Activated effector memory CD4-positive, alpha-beta T cell treated with anti-CD3 and anti-CD28 coated beads, Interleukin-2, amount 50 U/mL, for 16 hours (primary cell): ENCODE measurements at regions not wholly inside any gene's neighbourhood (a gene's known extent, or its start where the extent isn't known, plus 50 kb on each side); places are given as distances from the start of the nearest gene placed in this dataset.
"Not testable (repeated sequence)": the region's sequence is repeated elsewhere in the genome, so short reads cannot be mapped to it uniquely, and the experiment has no call there.

Experiments used
- DNase-seq: peaks from one replicate; pipeline ENCODE4 v3.0.0-alpha.2; 2020

DNA sequence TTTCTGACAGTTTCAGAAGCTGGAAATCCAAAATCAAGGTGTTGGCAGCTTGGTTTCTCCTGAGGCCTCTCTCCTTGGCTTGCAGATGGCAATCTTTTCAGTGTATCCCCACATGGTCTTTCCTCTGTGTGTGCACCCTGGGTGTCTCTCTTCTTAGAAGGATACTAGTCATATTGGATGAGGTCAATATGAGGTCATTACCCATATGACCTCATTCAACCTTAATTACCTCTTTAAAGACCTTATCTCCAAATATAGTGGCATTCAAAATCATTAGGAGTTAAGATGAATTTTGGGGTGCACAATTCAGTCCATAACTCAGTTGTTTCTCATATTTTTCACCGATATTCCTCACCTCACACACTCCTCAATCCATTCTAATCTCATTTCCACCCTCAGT lies 92.4 kb upstream of the TGM3 start:
- no peak for DNase-seq

DNA sequence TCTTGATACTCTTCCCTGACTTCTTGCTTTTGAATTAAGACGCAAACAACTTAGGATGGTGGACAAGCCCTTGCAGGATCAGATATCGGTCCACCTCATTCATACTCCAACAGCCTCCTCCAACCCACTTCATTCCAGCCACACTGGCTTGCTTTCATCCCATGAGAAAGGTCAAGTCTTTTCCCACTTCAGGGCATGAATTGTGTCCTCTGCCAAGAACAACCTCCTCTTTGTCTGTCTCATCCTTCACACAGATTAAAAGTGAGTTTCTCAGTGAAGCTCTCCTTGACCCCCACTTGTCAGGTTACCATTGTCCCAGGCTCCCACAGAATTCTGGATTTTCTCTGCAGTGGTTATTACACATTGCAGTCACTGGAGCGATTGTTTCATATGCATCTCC lies 91.8 kb upstream of the TGM3 start:
- no peak for DNase-seq

DNA sequence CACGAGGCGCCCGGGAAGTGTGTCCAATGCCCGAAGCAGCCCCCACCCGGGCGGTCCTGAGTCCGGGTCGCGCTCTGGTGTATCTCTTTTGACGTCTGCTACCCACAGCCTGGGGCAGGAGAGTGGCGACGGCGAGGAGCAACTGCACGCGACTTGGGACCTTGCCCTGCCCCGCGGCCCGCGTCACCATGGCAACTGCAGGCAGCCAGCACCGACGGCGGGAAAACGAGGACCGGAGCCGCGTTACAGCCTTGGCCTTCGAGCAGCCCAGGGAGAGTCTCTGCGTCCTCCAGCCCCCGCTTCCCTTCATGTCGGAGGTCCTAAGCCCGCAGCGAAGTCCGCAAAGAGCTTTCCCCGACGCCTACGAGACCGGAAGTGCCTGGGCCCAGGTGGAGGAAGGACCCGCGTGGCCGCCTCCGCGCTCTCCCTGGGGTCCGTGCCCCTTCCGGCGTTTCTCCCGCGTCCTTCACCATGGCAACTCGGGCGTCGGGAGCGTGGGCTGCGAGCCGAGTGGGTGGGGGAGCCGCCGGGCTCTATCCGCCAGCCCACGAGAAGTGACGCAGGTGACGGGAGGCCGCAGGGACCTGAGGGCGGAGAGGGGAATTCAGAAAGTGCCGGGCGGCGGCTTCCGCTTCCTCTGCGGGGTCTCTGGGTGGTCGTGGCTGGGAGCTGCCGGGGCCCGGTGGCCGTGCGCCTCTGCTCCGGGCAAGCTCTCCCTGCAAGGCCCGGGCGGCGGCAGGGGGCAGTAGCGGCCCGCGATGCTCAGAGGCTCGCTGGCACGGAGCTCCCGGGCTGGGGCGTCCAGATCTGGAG lies 88.6 kb upstream of the TGM3 start:
- DNase-seq = peak; percentile 87

DNA sequence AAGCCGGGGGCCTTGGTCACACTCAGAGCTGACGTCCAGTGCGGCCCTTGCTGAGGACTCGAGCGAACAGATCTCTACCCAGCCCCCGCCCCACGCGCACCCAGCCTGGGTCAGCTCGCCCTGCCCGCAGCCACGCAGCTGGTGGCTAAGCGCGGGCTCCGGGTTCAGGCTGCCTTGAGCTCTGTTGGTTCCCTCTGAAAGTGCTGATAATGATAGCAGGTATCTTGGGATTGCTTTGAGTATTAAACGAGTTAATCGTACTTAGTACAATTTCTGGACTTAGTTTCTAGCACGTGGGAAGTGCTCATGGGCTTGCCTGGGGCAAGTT lies 88.1 kb upstream of the TGM3 start:
- no peak for DNase-seq

DNA sequence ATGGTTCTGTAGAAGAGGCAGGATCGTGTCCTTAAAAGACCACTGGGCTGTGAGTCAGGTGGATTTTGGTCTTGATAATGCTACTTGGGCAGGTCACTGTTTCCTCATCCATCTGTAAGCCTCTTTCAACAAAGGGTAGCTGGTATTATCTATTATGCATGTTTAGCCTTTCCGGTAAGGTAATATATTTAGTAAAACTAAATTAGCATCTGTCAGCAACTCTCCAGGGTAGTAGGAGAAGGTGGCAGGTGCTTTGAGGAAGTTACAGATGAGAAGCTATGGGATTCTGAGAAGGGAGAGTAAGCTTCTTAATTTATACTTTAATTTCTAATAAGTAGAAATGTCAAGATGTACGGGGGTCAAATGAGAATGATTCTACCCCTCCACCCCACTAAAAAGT lies 86.9 kb upstream of the TGM3 start:
- DNase-seq = no peak

DNA sequence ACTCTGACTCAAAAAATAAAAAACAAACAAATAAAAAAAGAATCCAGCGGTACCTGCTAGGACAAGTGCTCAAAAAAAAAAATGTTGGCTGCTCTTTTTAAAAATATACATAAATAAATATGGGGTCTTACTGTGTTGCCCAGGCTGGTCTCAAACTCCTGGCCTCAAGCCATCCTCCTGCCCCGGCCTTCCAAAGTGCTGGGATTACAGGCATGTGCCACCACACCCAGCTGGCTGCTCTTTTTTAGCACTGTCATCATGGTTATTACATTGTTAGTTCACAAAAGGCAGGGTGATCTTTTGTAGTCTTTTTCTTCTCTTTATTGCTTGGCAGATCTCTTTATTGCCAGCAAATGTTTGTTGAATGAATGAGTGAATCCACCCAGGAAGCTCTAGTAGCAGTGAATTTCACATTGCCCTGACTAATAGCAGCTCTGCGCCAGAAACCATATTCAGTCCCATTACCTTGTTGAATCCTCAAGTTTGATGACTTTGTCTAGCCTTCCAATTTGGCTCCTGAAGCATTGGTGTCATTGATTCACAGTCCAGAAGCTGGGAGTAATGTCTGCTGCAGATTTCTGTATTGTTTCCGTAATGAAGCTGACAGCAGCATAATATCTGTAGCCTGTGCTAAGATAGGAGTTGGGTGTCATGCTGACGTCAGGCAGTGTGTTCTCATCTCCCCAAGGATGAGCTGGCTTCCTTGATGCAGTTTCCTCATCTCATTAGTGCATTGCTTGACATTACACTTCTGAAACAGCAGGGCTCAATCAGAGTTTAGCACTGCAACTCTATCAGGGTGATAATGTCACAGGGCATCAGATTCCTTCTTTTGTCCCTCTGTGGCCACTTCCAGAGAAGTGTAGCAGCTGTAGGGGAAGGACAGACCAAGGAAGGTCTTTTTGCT lies 84.9 kb upstream of the TGM3 start:
- no peak for DNase-seq

DNA sequence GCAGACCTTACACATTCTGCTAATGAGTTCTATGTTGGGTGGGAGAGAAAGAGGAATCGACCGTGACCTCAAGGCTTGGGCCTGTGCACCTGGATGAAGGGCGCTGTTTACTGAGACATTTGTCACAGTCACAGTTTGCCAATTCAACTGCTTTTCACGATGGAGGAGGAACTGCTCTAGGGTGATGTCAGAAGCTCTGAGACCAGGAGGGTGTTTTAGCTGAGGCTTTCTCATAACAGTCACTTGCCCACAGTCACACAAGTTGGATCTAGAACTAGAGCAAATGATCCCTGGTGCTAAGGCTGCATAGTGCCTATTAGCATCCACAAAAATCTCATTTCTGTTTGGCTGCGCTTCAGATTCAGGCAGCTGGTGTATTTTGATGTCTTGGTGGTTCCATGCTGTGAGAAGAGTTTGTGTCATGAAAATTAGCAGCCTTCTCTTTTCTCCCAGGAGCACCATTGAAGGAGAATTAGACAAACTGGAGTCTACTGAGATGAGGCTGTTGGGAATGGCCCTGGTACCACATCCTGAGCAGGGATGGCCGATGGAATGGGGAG lies 83.3 kb upstream of the TGM3 start:
- no peak for DNase-seq

DNA sequence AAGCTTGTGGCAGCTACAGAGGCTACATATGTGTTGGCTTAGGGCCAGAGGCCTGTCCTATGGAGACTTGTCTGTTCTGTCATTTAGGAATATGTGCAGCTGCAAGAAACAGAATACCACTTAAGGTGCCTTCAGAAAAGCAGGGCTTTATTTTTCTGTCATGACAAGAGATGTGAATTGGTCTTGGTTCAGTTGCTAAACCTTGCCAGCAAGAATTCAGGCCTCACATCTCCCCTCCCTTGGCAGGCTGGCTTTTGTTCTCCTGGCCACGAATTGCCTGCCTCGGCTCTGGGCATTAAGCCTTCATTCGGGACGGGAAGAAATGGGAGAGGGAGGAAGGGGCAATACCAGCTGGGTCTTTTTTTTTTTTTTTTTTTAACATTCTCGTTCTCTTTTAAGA lies 82.4 kb upstream of the TGM3 start:
- no peak for DNase-seq

DNA sequence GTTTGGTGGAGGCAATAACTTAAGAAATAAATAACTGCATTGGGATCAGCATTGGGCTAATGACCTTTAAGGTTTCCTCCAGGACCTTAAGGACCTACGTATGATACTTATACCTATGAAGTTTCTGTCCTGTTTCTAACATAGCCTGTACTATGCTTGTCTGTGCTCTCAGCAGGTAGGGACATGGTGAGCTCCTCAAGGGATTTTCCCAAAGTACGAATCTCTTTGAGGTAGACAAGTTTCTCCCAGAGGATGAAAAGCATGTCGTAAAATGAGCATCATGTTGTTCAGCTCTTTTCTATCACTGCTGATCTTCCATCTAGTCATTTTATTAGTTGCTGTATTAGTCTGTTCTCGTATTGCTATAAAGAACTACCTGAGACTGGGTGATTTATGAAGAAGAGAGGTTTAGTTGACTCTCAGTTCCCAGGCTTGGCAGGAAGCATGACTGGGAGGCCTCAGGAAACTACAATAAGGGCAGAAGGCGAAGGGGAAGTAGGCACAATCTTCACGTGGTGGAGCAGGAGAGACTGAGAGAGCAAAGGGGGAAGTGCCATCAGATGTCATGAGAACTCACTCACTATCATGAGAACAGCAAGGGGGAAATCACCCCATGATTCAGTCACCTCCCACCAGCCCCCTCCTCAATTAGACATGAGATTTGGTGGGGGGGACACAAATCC lies 77.8 kb upstream of the TGM3 start:
- no peak for DNase-seq

DNA sequence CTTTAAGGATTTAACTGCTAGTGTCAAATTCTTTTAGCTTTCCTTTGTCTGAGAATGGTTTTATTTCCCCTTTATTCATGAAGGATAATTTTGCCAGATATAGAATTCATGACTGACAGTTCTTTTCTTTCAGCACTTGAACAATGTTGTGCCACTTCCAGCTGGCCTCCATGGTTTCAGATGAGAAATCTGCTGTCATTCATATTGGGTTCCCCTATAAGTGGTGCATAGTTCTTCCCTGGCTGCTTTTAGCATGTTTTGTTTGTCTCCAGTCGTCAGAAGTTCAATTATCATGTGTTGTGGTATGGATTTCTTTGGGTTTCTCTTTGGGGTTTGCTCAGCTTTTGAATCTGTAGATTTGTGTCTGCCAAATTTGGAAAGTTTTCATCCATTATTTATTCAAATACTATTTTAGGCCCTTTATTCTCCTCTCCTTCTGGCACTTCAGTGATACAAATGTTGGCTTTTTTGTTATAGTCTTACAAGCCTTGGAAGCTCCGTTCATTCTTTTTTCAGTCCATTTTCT lies 76.3 kb upstream of the TGM3 start:
- no peak for DNase-seq

DNA sequence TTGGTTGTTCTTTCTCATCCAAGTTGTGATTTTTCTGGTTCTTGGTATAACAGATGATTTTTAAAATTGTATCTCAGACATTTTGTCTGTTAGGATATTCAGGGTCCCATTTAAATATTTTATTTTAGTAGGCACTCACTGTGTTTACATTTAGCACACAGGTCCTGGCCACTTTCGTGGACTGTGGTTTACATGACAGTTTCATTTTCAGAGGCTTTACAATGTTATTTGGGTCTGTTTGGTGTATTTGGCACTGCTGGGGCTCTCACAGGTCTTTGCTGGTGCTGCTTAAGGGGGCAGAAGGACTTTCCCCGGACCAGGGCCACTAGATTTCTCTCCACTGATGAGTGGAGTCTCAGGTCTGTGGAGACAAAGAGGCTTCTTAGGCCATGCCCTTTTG lies 75.5 kb upstream of the TGM3 start:
- DNase-seq = no peak

DNA sequence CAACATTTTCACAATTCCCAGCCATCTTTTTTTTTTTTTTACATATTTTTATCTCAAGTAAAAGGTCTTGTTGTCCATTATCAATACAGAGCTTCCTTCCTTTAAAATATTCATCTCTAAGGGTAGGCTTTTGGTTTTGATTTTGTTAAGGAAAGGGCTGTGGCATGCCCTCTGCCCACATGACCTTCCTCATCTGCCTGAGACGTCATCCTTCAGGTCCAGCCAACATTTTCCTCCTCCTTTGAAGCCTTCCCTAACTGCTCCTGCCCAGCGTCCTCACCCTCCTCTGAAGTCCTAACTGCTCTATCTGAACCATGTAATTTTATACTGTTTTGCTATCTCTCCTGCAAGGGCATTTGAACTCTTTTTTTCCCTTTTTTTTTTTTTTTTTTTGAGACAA lies 73.9 kb upstream of the TGM3 start:
- no peak for DNase-seq

DNA sequence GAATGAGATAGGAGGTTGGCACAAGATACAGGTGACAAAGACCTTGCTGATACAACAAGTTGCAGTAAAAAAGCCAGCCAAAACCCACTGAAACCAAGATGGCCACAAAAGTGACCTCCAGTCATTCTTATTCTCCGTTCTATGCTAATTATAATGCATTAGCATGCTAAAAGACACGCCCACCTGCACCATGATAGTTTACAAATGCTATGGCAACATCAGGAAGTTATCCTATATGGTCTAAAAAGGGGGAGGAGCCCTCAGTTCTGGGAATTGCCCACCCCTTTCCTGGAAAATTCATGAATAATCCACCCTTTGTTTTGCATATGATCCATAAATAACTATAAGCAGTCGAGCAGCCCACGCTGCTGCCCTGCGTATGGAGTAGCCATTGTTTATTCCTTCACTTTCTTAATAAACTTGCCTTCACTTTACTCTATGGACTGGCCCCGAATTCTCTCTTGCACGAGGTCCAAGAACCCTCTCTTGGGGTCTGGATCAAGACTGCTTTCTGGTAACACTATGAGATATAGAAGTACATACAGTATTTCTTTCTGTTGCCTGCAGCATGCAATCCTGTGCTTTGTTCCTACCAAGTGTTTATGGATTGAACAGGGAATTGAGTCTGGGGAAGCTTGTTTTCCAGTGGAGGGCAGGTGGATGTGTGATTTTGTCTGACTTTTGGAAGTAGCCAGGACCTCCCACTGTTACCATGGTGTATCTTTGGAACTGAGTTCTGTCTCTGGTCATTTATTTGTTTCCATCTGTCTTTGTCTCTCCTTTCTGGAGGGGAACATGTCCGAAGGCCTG lies 72.0 kb upstream of the TGM3 start:
- no peak for DNase-seq

DNA sequence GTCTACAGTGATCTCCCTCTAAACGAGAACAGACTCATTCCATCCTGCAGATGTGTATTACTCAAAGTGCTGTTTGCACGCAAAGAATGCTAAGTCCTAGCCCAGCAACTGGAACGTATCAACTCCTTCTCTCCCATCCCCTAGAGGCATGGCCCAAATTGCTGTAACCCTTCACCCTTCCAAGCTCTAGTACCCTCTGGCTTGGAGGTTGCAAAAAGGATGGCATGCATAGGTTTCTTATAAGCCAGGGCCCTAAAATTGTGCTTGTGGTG lies 71.5 kb upstream of the TGM3 start:
- no peak for DNase-seq

DNA sequence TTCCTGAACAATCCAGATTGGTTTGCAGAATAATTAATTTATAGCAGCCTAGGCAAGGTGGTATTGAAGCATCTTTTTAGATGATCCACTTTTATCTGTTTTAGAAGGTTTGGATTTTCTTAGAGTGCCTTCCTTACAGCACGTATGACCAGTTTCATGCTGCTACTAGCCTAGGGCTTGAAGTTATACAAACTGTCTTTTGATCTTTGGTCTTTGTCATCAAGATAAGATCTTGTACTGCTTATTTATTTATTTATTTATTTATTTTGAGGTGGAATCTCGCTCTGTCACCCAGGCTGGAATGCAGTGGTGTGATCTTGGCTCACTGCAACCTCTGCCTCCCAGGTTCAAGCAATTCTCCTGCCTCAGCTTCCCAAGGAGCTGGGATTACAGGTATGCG lies 68.5 kb upstream of the TGM3 start:
- DNase-seq = not testable (repeated sequence)

DNA sequence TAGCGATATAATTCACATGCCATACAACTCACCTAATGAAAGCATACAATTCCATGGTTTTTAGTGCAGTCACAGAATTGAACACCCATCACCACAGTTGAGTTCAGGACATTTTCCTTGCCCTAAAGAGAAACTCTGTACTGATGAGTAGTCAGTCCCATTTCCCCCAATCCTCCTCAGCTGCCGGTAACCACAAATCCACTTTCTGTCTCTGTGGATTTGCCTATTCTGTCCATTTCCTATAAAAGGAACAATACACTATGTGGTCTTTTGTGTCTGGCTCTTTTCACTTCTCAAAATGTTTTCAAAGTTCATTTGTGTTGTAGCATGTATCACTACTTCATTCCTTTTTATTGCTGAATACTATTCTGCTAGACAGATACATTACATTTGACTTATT lies 67.9 kb upstream of the TGM3 start:
- no peak for DNase-seq

DNA sequence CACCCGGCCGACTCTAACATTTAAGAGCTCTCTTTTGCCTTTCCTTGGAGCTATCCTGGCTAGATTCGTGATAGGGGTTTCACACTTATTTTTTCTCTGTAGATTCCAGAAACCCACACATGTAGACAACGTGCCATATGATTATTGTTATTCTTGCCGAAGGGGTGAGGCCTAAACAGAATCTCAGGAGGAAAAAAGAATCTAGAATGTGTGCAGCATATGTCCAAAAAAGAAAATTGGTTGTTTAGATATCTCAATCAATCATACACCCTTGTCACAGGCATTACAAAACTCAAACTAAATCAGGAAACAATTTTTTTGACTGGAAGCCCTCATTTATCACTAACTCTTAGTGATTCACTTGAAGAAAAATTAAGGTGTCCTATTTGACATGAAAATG lies 66.9 kb upstream of the TGM3 start:
- no peak for DNase-seq

DNA sequence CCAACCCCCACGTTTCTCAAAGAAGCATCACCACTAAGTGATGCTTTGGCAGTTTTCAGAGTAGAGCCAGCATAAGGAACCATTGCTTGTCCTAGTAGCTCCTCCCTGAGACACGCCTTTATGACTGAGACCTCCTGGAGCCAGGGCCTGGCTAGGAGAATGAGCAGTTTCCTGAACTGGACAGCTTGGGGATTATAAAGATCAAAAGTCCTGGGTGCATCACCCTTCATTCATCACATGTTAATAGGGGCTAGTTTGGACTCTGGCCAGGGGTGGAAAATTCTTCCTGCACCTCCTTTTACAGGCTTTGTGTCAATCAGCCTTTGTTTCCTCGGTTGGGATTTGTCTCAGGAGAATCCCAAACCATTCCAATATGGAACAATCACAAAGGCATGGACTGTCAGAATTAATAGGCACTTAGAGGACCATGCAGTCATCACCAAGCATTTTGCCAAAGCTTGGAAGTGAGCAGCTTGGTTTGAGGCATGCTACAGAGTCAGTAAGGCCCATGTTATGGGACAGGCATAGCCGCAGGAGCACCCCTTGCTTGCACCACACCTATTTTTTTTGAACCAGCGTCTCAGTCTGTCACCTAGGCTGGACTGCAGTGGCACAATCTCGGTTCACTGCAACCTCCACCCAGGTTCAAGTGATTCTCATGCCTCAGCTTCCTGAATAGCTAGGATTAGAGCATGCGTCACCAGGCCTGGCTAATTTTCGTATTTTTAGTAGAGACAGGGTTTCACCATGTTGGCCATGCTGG lies 64.9 kb upstream of the TGM3 start:
- DNase-seq = no peak

DNA sequence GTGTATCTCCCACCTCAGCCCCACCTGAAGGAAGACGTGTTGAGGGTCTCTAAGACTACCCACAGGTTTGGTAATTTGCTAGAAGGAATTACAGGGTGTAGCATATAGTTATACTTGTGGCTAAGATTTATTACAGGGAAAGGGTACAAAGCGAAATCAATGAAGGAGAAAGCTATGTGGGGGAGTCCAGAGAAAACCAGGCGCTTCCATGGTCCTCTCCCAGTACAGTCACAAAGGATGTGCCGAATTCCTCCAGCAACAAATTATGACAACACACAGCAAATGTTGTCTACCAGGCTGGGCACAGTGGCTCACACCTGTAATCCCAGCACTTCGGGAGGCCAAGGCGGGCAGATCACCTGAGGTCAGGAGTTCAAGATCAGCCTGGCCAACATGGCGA lies 64.1 kb upstream of the TGM3 start:
- no peak for DNase-seq

DNA sequence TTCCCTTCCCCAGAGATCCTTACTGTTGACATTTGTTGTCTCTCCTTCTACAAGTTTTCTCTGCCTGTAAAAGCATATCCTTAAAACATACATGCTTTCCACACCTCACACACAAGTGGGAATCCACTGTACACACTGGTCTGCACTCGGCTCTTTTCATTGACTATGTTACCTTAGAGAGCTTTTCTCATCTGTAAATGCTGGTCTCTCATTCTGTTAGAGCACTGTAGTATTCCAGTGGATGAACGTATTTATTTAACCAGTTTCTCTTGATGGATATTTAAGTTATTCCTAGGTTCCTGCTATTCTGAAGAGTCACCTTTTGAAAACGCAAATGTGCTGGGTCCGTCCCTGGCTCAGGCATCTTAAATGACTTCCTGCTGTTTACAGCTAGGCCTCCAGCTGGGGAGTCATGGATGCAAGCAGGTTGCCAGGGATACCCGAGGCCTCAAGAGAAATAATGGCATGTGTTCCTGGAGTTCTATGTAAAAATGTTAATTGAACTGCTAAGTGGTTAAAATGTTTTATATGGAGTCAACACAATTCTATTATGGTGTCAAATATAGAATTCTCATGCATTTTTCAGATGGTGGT lies 61.1 kb upstream of the TGM3 start:
- no peak for DNase-seq

DNA sequence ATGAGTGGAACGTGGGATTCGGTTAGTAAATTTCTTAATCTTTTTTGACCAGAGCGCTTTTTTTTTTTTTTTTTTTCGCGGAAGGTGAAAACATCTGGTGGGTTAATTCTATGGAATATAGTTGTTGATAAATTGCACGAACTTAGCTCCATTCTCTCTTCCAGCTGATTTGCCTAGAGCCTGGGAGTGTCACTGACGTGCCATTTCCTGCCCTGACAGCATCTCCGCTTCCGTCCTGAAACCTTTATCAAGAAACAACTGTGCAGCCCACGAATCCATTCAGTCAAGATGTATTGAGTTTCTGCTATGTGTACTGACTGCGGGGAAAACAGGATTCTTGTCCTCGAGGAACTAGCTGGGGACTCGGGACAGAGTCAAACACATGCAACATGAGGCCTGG lies 59.5 kb upstream of the TGM3 start:
- no peak for DNase-seq

DNA sequence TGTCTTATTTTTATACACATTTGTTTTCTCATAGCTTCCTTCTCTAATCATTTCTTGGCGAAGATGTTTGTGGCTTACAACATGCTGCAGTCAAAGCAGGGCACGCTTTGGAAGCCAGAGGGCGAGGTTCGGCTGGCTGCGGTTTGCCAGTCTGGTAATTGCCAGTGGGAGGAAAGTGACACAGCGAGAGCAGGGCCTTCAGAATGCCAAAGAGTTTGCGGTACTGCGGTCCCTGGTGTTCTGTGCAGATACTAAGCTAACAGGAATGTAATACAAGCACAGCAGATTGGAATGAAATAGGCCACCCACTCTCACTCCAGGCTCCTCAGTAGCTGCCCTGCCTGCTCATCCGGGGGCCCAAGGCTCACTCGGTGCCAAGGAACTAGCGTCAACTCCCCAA lies 58.7 kb upstream of the TGM3 start:
- no peak for DNase-seq
